ENCODE measurements at regions not wholly inside any gene's neighbourhood (a gene's known extent, or its start where the extent isn't known, plus 50 kb on each side); places are given as distances from the start of the nearest gene placed in this dataset.

DNA sequence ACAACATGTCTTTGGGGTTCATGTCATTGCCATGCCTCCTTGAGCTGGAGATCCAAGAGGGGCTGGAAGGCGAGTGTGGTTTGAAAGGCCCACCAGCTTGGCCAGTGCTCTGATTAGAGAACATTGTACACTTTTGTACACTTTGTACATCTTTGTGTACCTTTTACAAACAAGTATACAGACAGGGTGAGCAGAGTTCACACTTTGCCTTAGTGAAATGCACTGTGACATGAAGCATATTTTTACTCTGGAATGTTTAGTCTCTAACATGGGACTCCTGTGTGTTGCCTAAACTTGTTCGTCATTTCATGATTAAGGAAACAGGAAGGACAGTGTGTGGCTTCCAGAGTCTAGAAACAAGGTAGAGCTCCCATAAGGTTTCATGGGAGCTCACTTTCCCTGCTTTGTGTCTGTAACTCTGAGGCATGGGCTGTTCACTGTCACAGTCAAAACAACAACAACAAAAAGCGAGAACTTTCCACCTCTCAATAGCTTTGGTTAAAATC, 225.8 kb upstream of the SOX4 start:
- POLR2A ChIA-PET: no interaction called here
- ATAC-seq: no peak
- intact Hi-C loops (cut with micrococcal nuclease; ENCODE audit: unreplicated experiment): no loop called here
- no peaks in the 10 kb centered on the region for H3K9me3 ChIP-seq (ENCODE audit: control insufficient read depth, insufficient read depth, low read depth, low read length)
- CTCF ChIA-PET: no interaction called here
- in situ Hi-C loops (cut with HindIII; ENCODE audit: low pct_unique_long_range_greater_than_20kb, low sequenced_read_pairs): no loop called here
- BruUV-seq (replicated peaks): no TSS peak
- no peaks in the 10 kb centered on the region for H3K4me1 ChIP-seq (ENCODE audit: control insufficient read depth, insufficient read depth, low read length)
- H3K36me3 ChIP-seq (ENCODE audit: control insufficient read depth, insufficient read depth, low read length): no peaks in the 10 kb centered on the region
- no peak overlapping the region for H3K4me3 ChIP-seq (ENCODE audit: low read depth in 2 of 2, low read length in 2 of 2)
- H3K27me3 ChIP-seq (ENCODE audit: control insufficient read depth, insufficient read depth, low read length): no peaks in the 10 kb centered on the region
- no peak for TF ChIP-seq TCF7L2 (IDR thresholded peaks at IDR 0.05; ENCODE audit: low read depth, low read length)
- TF ChIP-seq SIN3A (IDR thresholded peaks at IDR 0.05; ENCODE audit: borderline replicate concordance, insufficient read depth, low read depth, low read length): no peak
- TF ChIP-seq, protein P1, sequence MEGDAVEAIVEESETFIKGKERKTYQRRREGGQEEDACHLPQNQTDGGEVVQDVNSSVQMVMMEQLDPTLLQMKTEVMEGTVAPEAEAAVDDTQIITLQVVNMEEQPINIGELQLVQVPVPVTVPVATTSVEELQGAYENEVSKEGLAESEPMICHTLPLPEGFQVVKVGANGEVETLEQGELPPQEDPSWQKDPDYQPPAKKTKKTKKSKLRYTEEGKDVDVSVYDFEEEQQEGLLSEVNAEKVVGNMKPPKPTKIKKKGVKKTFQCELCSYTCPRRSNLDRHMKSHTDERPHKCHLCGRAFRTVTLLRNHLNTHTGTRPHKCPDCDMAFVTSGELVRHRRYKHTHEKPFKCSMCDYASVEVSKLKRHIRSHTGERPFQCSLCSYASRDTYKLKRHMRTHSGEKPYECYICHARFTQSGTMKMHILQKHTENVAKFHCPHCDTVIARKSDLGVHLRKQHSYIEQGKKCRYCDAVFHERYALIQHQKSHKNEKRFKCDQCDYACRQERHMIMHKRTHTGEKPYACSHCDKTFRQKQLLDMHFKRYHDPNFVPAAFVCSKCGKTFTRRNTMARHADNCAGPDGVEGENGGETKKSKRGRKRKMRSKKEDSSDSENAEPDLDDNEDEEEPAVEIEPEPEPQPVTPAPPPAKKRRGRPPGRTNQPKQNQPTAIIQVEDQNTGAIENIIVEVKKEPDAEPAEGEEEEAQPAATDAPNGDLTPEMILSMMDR (IDR thresholded peaks at IDR 0.05): no peak
- TF ChIP-seq, protein P2, sequence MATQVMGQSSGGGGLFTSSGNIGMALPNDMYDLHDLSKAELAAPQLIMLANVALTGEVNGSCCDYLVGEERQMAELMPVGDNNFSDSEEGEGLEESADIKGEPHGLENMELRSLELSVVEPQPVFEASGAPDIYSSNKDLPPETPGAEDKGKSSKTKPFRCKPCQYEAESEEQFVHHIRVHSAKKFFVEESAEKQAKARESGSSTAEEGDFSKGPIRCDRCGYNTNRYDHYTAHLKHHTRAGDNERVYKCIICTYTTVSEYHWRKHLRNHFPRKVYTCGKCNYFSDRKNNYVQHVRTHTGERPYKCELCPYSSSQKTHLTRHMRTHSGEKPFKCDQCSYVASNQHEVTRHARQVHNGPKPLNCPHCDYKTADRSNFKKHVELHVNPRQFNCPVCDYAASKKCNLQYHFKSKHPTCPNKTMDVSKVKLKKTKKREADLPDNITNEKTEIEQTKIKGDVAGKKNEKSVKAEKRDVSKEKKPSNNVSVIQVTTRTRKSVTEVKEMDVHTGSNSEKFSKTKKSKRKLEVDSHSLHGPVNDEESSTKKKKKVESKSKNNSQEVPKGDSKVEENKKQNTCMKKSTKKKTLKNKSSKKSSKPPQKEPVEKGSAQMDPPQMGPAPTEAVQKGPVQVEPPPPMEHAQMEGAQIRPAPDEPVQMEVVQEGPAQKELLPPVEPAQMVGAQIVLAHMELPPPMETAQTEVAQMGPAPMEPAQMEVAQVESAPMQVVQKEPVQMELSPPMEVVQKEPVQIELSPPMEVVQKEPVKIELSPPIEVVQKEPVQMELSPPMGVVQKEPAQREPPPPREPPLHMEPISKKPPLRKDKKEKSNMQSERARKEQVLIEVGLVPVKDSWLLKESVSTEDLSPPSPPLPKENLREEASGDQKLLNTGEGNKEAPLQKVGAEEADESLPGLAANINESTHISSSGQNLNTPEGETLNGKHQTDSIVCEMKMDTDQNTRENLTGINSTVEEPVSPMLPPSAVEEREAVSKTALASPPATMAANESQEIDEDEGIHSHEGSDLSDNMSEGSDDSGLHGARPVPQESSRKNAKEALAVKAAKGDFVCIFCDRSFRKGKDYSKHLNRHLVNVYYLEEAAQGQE (IDR thresholded peaks at IDR 0.05; ENCODE audit: insufficient read depth in 1 of 2, low read depth in 2 of 2, low read length in 1 of 2): no peak
- TF ChIP-seq POLR2AphosphoS5 (IDR thresholded peaks at IDR 0.05; ENCODE audit: low read depth, low read length): no peak
- no peak for DNase-seq (ENCODE audit: low read depth, low spot score)
- no peak overlapping the region; the same call in 1 of the 2 replicates for H3K27ac ChIP-seq (ENCODE audit: low read length)

DNA sequence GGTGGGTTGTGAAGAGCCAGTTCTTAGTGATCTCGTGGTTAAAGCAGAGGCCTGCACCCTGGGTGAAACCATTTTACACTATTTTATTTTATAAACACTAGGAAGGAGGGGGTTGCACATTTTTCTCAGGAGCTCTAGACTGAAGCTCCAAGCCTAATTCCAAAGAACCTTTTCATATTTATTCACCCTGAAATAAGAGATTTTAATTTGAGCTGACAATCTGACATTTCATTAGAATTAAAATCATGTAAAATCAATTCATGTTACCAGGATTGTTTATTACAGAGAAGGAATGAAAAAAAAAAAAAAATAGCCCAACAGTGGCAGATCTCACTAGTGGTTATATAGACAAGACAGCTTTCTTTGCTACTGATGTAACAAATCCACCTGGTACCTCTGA, 222.5 kb upstream of the SOX4 start:
- ChIA-PET POLR2A (no interaction called here), CTCF (no interaction called here)
- no peak for TF ChIP-seq SIN3A (IDR thresholded peaks at IDR 0.05; ENCODE audit: borderline replicate concordance, insufficient read depth, low read depth, low read length)
- TF ChIP-seq, protein P1 (IDR thresholded peaks at IDR 0.05): no peak
- TF ChIP-seq POLR2AphosphoS5 (IDR thresholded peaks at IDR 0.05; ENCODE audit: low read depth, low read length): no peak
- TF ChIP-seq TCF7L2 (IDR thresholded peaks at IDR 0.05; ENCODE audit: low read depth, low read length): no peak
- TF ChIP-seq, protein P2 (IDR thresholded peaks at IDR 0.05; ENCODE audit: insufficient read depth in 1 of 2, low read depth in 2 of 2, low read length in 1 of 2): no peak
- H3K4me3 ChIP-seq (ENCODE audit: low read depth in 2 of 2, low read length in 2 of 2): no peak overlapping the region
- no peaks in the 10 kb centered on the region for H3K27me3 ChIP-seq (ENCODE audit: control insufficient read depth, insufficient read depth, low read length)
- intact Hi-C loops (cut with micrococcal nuclease; ENCODE audit: unreplicated experiment) (no loop called here), in situ Hi-C loops (cut with HindIII; ENCODE audit: low pct_unique_long_range_greater_than_20kb, low sequenced_read_pairs) (no loop called here)
- no peaks in the 10 kb centered on the region for H3K36me3 ChIP-seq (ENCODE audit: control insufficient read depth, insufficient read depth, low read length)
- no peak for ATAC-seq
- H3K4me1 ChIP-seq (ENCODE audit: control insufficient read depth, insufficient read depth, low read length): no peaks in the 10 kb centered on the region
- BruUV-seq (replicated peaks): no TSS peak
- no peak for DNase-seq (ENCODE audit: low read depth, low spot score)
- H3K27ac ChIP-seq (ENCODE audit: low read length): no peak overlapping the region; the same call in 1 of the 2 replicates
- H3K9me3 ChIP-seq (ENCODE audit: control insufficient read depth, insufficient read depth, low read depth, low read length): no peaks in the 10 kb centered on the region
